HL-60 (cell line): ENCODE measurements at regions not wholly inside any gene's neighbourhood (a gene's known extent, or its start where the extent isn't known, plus 50 kb on each side); places are given as distances from the start of the nearest gene placed in this dataset.

ENCODE experiments used
- DNase-seq, 2 experiments: peaks; one replicate each; pipeline ENCODE4 v3.0.0-alpha.2; 2010 to 2020; ENCODE audit warnings: low read depth in 1 of 2, low spot score in 1 of 2
- H3K27ac ChIP-seq: fragments of 250-450 bp; sonication (Bioruptor Pico); replicated peaks from 2 replicates; pipeline ENCODE4 v1.5.1; 2020; ENCODE audit warnings: mild to moderate bottlenecking, moderate library complexity
- H3K27me3 ChIP-seq: fragments of 250-450 bp; sonication (Bioruptor Pico); 2 replicates; pipeline ENCODE4 v1.5.1; 2021; ENCODE audit warnings: mild to moderate bottlenecking, moderate library complexity; ENCODE audit not compliant: insufficient read depth, poor library complexity, severe bottlenecking
- H3K4me3 ChIP-seq: replicated peaks from 2 replicates; pipeline ENCODE4 v1.5.1; 2011; ENCODE audit warnings: mild to moderate bottlenecking, control low read depth, low read length; ENCODE audit not compliant: insufficient read depth
- GABPA ChIP-seq: IDR thresholded peaks from 2 replicates; pipeline ENCODE4 v1.6.1; 2012; ENCODE audit warnings: low read depth
- POLR2AphosphoS5 ChIP-seq: IDR thresholded peaks from 2 replicates; pipeline ENCODE4 v1.6.1; 2012; ENCODE audit warnings: low read depth
- SPI1 ChIP-seq: IDR thresholded peaks from 2 replicates; pipeline ENCODE4 v1.6.1; 2012; ENCODE audit warnings: low read depth, mild to moderate bottlenecking, borderline replicate concordance
- TF ChIP-seq, protein P1 (sequence below): IDR thresholded peaks from 2 replicates; pipeline ENCODE4 v1.6.1; 2012; ENCODE audit warnings: low read depth; ENCODE audit not compliant: insufficient replicate concordance
- TF ChIP-seq, protein P2 (sequence below): IDR thresholded peaks from one replicate; pipeline ENCODE4 v1.5.1; 2011; ENCODE audit warnings: low read length, control low read depth, inconsistent platforms; ENCODE audit not compliant: insufficient read depth

DNA sequence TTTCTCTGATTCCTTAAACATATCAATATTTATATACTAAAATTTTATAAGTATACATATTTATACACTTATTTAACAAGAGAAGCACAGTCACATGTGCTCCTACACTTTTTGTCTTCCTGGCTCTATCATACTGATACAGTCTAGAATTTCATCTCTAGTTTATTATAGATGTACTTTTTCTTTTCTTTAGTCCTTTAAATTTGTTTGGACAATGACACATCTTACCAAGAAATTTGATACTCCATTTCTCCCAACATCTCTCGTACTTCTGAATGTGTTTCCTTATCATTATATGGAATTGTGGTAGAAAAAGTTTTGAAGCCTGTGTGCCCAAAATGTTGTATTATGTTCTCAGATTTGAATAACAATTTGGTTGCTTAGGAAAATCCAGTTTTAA, 104.6 kb downstream of the DMRT2 start:
- Histone ChIP-seq H3K4me3 (no peak overlapping the region), H3K27ac (no peak overlapping the region), H3K27me3 (no peaks in the 10 kb centered on the region)
- DNase-seq, result no peak
- TF ChIP-seq POLR2AphosphoS5 (no peak), SPI1 (no peak), GABPA (no peak)
- TF ChIP-seq, protein P1, sequence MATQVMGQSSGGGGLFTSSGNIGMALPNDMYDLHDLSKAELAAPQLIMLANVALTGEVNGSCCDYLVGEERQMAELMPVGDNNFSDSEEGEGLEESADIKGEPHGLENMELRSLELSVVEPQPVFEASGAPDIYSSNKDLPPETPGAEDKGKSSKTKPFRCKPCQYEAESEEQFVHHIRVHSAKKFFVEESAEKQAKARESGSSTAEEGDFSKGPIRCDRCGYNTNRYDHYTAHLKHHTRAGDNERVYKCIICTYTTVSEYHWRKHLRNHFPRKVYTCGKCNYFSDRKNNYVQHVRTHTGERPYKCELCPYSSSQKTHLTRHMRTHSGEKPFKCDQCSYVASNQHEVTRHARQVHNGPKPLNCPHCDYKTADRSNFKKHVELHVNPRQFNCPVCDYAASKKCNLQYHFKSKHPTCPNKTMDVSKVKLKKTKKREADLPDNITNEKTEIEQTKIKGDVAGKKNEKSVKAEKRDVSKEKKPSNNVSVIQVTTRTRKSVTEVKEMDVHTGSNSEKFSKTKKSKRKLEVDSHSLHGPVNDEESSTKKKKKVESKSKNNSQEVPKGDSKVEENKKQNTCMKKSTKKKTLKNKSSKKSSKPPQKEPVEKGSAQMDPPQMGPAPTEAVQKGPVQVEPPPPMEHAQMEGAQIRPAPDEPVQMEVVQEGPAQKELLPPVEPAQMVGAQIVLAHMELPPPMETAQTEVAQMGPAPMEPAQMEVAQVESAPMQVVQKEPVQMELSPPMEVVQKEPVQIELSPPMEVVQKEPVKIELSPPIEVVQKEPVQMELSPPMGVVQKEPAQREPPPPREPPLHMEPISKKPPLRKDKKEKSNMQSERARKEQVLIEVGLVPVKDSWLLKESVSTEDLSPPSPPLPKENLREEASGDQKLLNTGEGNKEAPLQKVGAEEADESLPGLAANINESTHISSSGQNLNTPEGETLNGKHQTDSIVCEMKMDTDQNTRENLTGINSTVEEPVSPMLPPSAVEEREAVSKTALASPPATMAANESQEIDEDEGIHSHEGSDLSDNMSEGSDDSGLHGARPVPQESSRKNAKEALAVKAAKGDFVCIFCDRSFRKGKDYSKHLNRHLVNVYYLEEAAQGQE, result no peak
- TF ChIP-seq, protein P2, sequence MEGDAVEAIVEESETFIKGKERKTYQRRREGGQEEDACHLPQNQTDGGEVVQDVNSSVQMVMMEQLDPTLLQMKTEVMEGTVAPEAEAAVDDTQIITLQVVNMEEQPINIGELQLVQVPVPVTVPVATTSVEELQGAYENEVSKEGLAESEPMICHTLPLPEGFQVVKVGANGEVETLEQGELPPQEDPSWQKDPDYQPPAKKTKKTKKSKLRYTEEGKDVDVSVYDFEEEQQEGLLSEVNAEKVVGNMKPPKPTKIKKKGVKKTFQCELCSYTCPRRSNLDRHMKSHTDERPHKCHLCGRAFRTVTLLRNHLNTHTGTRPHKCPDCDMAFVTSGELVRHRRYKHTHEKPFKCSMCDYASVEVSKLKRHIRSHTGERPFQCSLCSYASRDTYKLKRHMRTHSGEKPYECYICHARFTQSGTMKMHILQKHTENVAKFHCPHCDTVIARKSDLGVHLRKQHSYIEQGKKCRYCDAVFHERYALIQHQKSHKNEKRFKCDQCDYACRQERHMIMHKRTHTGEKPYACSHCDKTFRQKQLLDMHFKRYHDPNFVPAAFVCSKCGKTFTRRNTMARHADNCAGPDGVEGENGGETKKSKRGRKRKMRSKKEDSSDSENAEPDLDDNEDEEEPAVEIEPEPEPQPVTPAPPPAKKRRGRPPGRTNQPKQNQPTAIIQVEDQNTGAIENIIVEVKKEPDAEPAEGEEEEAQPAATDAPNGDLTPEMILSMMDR, result no peak

DNA sequence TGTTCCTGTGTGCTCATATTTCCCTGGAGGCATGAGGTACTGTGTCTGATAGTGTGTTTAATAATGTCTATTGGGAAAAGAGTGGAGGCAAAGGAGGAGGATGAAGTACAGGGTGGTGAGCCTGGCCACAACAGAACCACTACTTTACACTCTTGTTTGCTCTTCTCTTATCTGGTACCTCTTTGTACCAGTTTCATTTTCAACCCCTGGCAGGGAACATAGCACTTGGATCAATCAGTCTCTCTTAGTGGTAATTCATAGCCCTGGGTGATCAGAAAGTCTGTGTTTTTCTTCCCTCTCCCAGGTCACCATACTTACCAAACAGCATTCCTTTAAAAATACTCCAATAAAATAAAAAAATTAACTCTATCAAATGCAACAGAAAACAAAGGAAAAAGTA, 105.4 kb downstream of the DMRT2 start:
- Histone ChIP-seq H3K27ac (no peak overlapping the region), H3K27me3 (no peaks in the 10 kb centered on the region), H3K4me3 (no peak overlapping the region)
- no peak for DNase-seq
- TF ChIP-seq POLR2AphosphoS5, result no peak
- TF ChIP-seq SPI1, result no peak
- TF ChIP-seq, protein P2, result no peak
- TF ChIP-seq, protein P1, result no peak
- no peak for TF ChIP-seq GABPA

DNA sequence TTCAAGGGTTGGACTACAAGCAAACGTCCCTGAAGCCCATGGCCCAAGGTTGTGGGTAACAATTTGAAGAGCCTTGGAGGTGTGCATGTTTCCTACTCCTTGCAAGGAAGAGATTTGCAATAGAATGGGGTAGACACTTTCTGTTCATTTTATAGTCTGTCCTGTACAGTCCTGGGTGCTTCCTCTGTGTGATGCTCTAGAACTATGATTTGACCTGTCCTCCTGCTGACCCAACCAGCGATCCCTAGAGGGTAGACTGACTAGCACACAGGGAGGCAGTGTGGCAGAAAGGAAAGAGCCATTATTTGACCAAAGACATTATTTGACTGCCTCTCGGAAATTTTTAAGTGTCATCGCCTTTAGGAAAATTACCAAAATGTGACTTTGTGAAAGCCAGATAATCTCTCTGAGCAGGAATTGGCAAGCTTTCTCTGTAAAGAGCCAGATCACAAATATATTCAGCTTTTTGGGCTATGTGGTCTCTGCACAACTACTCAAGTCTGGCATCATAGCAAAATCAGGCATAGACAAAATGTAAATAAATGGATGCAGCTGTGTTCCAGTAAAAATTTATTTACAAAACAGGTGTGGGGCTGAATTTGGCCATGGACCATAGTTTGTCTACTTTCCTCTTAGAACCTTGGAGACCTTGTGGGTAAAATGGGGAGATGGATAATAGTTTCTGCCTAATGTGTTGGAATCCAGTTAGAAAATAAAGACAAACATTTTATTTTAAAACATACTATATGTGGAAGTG, 106.8 kb downstream of the DMRT2 start:
- TF ChIP-seq SPI1, result no peak
- TF ChIP-seq POLR2AphosphoS5, result no peak
- TF ChIP-seq, protein P2, result no peak
- TF ChIP-seq, protein P1, result no peak
- TF ChIP-seq GABPA, result no peak
- DNase-seq, result no peak
- Histone ChIP-seq H3K27ac (no peak overlapping the region), H3K4me3 (no peak overlapping the region), H3K27me3 (no peaks in the 10 kb centered on the region)
